Right atrium auricular region (tissue), 2 donors: ENCODE measurements at regions not wholly inside any gene's neighbourhood (a gene's known extent, or its start where the extent isn't known, plus 50 kb on each side); places are given as distances from the start of the nearest gene placed in this dataset.

ENCODE experiments used
- DNase-seq: peaks from one replicate; pipeline ENCODE4 v3.0.0-alpha.2; 2019; ENCODE audit warnings: low spot score
- H3K27ac ChIP-seq, 2 donors: fragments of 200-600 bp; sonication (generic); 1 replicate in 1 of 2; 2 replicates in 1 of 2; pipeline ENCODE4 v1.5.1; 2016 to 2019
- H3K27me3 ChIP-seq, 2 donors: fragments of 200-600 bp; sonication (generic); one replicate each; pipeline versions ENCODE4 v1.5.1 to v1.6.0; 2017 to 2019
- H3K36me3 ChIP-seq: fragments of 200-600 bp; sonication (generic); one replicate; pipeline ENCODE4 v1.5.1; 2016
- H3K4me1 ChIP-seq, 2 donors: fragments of 200-600 bp; sonication (generic); one replicate each; pipeline versions ENCODE4 v1.5.1 to v1.6.0; 2017 to 2019
- H3K4me3 ChIP-seq, 2 donors: fragments of 200-600 bp; sonication (generic); 1 replicate in 1 of 2; 2 replicates in 1 of 2; pipeline ENCODE4 v1.5.1; 2017 to 2019; ENCODE audit warnings: mild to moderate bottlenecking in 1 of 2, moderate library complexity in 1 of 2
- H3K9me3 ChIP-seq, 2 donors: fragments of 200-600 bp; sonication (generic); one replicate each; pipeline ENCODE4 v1.5.1; 2019
- TF ChIP-seq, protein P1 (sequence below), 2 donors: fragments of 200-600 bp; sonication (generic); IDR thresholded peaks; one replicate each; pipeline ENCODE4 v1.5.1; 2019; ENCODE audit warnings: antibody characterized with exemption in 2 of 2

DNA sequence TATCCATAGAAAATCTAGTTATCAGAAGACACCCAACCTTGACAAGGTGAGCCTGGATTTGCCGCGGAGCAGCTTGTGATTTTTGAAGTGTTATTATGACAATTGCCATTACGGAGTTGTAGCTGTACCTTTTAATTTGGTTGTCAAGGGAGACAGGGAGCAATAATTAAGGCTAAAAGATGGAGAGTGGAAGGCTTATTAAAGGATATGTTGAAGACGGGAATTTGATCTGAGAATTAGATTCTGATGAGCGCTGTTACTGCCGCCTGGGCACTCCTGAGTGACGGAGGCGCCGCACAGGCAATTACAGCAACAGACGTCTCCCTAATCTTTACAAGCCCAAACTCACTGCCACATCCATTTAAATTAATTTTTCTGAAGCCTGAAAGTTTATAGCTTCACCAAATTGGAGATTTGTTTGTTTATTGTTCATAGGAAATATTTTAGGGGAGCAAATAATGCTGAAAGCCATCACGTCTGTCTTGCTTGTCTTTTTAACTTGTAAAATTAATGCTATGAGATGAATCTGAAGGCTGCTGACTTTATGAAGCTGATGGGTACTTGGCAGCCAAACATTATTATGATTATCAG is 475.0 kb upstream of the ADARB2 start:
- TF ChIP-seq, protein P1, sequence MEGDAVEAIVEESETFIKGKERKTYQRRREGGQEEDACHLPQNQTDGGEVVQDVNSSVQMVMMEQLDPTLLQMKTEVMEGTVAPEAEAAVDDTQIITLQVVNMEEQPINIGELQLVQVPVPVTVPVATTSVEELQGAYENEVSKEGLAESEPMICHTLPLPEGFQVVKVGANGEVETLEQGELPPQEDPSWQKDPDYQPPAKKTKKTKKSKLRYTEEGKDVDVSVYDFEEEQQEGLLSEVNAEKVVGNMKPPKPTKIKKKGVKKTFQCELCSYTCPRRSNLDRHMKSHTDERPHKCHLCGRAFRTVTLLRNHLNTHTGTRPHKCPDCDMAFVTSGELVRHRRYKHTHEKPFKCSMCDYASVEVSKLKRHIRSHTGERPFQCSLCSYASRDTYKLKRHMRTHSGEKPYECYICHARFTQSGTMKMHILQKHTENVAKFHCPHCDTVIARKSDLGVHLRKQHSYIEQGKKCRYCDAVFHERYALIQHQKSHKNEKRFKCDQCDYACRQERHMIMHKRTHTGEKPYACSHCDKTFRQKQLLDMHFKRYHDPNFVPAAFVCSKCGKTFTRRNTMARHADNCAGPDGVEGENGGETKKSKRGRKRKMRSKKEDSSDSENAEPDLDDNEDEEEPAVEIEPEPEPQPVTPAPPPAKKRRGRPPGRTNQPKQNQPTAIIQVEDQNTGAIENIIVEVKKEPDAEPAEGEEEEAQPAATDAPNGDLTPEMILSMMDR (IDR thresholded peaks at IDR 0.05) = no peak

DNA sequence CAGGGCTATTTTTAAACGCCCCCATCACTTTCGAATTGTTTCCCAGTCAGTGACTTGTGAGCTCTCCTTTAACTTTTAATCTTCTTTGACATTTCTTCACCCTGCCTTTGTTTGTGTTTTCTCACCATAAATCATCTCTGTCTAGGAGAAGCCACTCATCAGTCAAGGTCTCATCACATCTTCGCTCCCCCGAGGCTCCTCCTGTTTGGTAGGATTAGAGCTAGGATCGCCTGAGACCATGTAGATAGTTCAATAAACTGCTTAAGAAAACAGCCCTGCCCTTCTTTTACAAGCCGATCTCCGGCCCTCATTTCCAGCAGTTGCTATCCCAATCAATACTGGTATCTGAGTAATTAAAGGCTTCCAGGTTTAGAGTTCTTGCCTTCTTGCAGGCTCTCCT is 472.8 kb upstream of the ADARB2 start:
- no peak for DNase-seq
- Histone ChIP-seq H3K27ac (no peak overlapping the region), H3K4me1 (no peaks in the 10 kb centered on the region), H3K4me3 (no peak overlapping the region), H3K27me3 (no peaks in the 10 kb centered on the region), H3K9me3 (no peaks in the 10 kb centered on the region), H3K36me3 (no peaks in the 10 kb centered on the region)
- TF ChIP-seq, protein P1 (IDR thresholded peaks at IDR 0.05) = no peak

More for the DNA sequence above, 475.0 kb upstream of the ADARB2 start:
- no peaks in the 10 kb centered on the region for H3K36me3 ChIP-seq
- no peaks in the 10 kb centered on the region for H3K27me3 ChIP-seq
- H3K27ac ChIP-seq = no peak overlapping the region
- no peak for DNase-seq
- H3K4me1 ChIP-seq = no peaks in the 10 kb centered on the region
- no peak overlapping the region for H3K4me3 ChIP-seq
- no peaks in the 10 kb centered on the region for H3K9me3 ChIP-seq

- TF ChIP-seq, protein P1 (IDR thresholded peaks at IDR 0.05) = no peak
- no peak overlapping the region for H3K4me3 ChIP-seq
- H3K9me3 ChIP-seq = no peaks in the 10 kb centered on the region
- no peaks in the 10 kb centered on the region for H3K36me3 ChIP-seq
- H3K27me3 ChIP-seq = no peaks in the 10 kb centered on the region
- H3K27ac ChIP-seq = no peak overlapping the region
- no peak for DNase-seq
- no peaks in the 10 kb centered on the region for H3K4me1 ChIP-seq
Measured at GRCh38 chr10:2208106-2208505, 470.8 kb upstream of the ADARB2 start.

- H3K4me1 ChIP-seq = no peaks in the 10 kb centered on the region
- DNase-seq = no peak
- no peak overlapping the region for H3K4me3 ChIP-seq
- TF ChIP-seq, protein P1 (IDR thresholded peaks at IDR 0.05) = no peak
- H3K36me3 ChIP-seq = no peaks in the 10 kb centered on the region
- no peak overlapping the region for H3K27ac ChIP-seq
- no peaks in the 10 kb centered on the region for H3K27me3 ChIP-seq
- H3K9me3 ChIP-seq = no peaks in the 10 kb centered on the region
Measured at GRCh38 chr10:2207246-2207922, 470.1 kb upstream of the ADARB2 start.

DNA sequence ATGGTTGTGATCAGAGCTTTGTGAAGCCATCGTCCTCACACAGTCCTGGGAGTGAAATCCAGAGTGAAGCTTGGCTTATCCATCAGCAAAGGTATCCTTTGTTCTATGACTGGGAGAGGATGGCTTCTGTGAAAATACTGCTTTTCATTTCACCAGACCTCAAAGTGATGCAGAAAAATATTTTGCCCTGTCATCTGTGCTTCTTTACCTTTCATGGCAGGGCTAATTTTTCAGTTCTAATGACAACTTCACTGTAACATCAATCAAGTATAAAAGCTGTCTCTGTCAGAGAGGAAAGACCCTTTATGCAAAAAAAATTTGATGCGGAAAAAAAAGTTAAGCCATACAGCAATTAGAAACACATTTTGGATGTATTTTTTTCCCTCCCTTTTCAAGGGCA is 468.1 kb upstream of the ADARB2 start:
- Histone ChIP-seq H3K27ac (no peak overlapping the region), H3K9me3 (no peaks in the 10 kb centered on the region), H3K36me3 (no peaks in the 10 kb centered on the region), H3K4me1 (no peaks in the 10 kb centered on the region), H3K27me3 (no peaks in the 10 kb centered on the region), H3K4me3 (no peak overlapping the region)
- DNase-seq = no peak
- TF ChIP-seq, protein P1 (IDR thresholded peaks at IDR 0.05) = no peak

GRCh38 chr10:2202401-2202800 is 465.1 kb upstream of the ADARB2 start:
- TF ChIP-seq, protein P1 (IDR thresholded peaks at IDR 0.05) = no peak
- H3K4me3 ChIP-seq = no peak overlapping the region

More at GRCh38 chr10:2202401-2202800, 465.1 kb upstream of the ADARB2 start:
- DNase-seq = no peak
- Histone ChIP-seq H3K27me3 (no peaks in the 10 kb centered on the region), H3K4me1 (no peaks in the 10 kb centered on the region), H3K36me3 (no peaks in the 10 kb centered on the region), H3K27ac (no peak overlapping the region), H3K9me3 (peaks cover 0 to 9% of the 10 kb centered on the region in 2 donors)
